HG02943 (cell line): ENCODE measurements at regions not wholly inside any gene's neighbourhood (a gene's known extent, or its start where the extent isn't known, plus 50 kb on each side); places are given as distances from the start of the nearest gene placed in this dataset.

Experiments
- ATAC-seq: cut with Tn5 transposase; IDR thresholded peaks from one replicate; pipeline ENCODE4 v1.9.1; 2021; ENCODE audit warnings: mild to moderate bottlenecking, low read depth, moderate library complexity; ENCODE audit not compliant: unreplicated experiment

DNA sequence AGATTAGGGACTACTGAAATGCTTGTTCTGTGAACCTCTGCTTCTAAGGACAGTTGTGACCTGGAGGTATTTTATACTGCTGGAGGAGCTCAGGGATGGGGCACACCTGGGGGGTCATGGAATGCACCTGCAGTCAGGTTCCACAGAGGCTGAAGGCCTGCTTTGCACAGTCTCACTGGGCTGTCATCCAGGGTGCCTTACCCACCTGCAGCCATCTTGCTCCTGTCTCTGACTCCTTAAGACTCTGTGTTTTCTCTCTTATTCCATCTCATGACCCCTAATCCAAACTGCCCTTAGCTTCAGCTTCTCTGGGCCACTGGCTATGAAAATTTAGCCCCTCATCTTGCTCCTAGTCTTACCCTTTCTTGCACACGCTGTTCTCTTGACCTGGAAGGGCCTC lies 127.0 kb upstream of the SNX19 start:
- no peak for ATAC-seq

DNA sequence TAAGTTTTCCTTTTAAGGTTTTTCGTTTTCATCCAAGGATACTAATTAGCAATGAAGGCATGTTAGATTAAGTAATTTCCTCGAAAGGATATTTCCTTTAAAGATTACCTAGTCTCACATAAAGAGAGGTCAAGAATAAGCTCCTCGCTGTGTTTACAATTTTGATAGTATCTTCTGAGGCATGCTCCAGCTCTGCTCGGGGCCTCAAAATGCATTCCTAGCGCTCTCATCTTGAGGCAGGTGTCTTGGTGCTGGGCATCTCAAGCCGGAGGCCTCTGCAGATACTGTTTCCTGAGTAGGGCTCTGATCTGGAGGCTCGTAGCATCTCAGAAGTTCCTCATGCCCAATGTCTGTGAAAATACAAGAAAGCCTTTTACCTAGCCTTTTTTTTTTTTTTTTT lies 128.6 kb upstream of the SNX19 start:
- ATAC-seq, result no peak

DNA sequence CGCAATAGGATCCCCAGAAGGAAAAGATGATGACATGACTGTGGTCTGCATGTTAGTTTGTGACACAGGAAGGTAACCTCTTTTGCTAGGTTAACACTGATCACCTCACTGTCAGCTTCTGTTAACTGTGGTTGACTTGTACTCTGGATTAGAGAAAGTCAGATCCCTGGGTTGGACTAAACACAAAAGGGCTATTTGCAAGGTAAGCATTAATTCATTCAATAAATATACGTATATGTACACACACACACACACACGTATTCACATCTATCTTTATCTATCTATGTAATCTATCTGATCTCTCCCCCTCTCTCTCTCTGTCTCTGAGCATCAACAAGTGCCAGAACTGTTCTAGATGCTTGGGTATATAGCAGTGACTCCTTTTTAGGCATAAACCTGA lies 136.1 kb upstream of the SNX19 start:
- ATAC-seq, result no peak

DNA sequence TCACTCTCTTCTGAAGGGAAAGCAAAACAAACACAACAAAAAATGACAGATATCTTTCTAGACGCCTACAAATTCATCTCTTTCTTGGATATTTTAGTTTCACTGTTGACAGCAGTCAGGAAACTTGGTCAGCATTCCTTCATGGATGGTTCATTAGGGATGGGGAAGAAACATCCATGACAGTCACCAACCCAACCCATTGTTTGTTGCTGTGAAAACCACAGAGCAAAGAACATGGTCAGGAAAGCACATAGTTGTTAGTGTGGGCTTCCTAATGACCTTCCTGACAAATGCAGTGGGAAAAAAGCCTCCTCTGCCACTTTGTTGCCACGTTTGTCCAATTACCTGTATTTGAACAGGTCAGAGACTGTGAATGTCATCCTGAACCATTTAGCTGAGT lies 139.8 kb upstream of the SNX19 start:
- no peak for ATAC-seq

DNA sequence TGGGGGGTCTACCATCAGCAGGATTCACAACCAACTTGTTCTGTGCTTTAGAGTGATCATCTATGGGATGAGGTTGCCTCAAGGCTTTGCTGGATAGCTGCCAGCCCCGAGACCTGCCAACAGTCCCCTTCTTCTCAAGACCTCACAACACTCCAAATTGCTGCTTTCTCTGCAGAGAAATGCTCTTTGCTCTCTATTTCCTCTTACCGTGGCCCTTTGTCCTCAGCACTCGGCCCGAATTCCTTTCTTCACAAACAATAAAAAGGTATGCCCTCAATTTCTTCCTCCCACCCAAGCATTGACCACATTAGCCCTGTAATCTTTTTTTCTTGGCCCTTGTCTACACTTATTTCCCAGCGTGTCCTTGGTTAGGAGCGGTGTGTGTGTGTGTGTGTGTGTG lies 147.4 kb upstream of the SNX19 start:
- no peak for ATAC-seq

DNA sequence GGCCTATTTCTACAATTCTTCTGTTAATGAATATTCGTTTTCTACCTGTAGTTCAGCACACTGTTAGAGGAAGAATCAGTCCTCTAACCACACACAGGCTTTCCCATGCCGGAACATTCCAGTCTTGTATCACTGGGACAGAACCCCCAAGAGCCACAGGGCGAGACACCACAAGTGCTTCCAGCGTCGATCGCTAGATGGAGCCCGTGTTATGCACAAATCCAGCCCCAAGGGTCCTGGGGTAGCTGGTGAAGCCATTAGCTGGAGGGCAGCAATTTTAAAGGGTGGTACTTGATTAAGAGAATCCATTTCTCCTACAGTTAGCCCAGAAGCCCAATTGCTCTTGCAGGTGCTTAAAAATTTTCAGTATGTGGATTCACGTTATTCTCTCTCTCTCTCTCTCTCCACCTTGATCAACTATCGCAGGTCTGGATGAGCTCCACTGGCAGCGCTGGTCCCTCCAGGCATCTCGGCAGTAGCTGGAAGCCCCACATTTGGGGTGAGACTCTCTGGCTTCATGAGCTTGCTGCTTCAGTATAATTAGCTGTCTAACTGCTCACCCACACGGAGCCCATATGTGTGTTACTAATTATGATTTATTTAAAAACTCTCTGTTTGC lies 148.2 kb upstream of the SNX19 start:
- ATAC-seq, result peak; percentile 64

DNA sequence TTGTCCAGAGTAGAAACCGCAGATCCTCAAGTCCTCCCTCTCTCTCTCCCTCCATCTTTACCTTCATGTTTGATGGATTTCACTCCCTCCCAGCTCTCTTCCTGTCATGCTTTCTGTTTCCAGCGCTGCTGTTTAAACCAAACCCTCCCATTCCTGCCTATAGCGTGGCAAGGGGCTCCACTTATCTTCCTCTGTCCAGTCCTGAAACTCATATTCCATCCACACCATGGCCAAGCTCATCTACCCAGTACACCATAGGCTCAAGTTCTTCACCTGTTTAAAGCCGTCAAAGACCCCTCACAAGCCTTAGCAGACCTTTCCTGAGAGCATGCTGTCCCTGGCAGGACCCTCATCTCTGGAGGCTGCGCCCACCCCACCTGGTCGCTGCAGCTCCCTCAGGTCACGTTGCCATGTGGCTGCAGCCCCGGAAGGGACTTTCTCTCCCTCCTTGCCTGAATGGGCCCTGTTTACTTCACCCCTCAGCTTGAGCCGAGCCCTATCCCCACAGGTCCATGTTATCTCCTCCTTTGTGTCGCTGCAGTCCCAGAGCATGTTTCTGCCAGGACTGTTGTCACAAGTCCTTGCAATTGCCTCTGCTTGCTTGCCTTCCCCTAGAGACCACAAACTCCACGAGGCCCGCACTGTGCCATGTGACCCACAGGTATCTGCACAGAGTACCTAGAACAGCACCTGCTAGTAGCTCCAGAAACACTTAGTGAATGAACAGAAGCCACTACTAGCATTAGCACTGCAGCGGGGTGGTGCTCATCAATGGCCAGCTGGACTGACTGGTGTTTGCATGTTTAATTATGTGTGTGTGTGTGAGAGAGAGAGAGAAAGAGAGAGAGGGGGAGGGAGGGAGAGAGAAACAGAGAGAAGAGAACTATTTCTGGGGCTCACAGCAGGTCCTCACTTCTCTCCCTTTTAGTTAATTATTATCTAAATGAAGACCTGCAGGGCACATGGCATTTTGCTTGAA lies 149.4 kb upstream of the SNX19 start:
- ATAC-seq, result no peak

DNA sequence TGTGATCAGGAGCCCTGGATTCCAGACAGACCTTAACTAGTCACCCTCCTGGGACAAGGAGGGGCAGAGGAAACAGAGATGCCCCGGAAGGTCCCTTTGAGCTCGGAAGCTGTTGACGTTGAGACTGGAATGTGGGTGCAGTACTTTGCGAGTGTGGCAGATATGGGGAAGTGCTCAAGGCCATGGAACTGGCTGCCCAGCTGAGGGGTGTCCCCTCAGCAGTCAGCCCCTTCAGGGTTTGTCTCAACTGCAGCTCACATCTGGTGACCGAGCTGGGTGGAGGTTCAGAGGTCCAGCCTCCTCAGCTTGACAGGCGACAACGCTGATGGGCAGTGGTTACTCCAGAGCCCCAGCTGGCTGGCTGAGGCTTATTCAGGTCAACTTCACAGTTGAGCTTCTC lies 150.3 kb upstream of the SNX19 start:
- no peak for ATAC-seq

DNA sequence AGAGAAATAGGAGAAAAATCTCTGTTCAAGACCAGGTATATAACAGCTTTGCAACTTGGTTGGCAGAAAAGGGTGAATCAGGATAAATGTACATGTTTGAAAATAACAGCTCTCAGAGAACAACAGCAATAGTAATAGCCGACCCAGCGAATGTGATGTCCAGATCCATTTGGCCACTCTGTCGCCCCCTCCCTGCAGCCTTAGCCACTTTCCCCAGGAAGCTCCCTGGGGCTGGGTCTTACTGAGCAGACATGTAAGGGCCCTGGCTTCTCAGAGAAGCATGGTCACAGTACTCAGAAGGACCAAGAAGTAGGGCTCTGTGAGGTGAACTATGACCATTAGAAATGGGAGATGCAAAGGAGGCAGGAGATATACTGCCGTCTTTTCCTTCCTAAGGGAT lies 154.1 kb upstream of the SNX19 start:
- no peak for ATAC-seq

DNA sequence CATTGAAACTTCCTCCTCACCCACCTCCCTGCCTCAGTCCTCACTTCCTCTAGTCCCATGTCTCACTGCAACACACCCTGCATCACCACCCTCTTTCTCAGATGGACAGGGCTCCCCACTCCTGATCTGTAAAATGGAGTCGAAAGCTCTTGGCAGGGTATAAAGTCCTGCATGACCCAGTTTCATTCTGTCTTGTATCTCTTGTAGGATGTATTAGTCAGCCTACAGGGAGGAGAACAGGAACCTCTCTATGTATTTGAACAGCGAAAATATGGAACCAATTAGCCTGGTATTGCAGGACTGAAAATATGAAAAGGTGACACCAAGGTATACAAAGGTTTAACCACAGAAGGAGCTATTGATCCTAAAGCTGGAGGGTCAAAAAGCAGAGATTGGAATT lies 156.9 kb upstream of the SNX19 start:
- no peak for ATAC-seq

DNA sequence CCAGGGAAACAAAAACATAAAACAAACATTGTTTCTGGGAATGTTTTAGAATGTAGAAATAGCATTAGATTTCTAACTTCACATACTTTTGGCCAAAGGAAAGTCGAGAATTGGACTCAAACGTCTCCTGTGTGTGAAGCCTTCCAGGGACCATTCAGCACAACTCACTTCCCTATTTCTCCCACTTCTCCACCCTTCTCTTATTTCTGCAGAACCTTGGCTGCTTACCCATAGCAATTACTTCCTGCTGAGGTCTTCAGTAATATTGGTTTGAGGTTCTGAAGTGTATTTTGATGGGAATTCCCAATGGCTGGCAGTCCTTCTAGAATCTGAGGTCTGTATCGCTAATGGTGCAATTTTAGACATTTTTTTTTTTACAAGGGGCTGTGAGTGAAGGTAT lies 158.3 kb upstream of the SNX19 start:
- no peak for ATAC-seq

DNA sequence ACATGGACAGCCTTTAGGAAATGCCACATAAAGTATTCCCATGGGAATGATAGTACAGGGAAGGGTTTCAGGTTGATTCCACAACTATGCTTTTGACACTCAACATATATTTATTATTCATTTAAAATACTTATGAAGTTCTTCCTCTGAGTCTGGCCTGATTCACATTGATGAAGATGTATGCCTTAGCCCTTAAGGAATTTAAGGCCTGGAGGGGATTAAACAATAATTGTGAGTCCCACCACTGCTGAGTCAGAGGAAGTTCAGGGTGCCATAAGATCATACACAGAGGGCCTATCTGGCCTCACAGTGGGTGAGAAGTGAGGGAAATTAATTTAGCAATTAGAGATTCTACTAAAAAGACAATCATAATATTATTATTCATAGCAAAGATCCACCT lies 161.1 kb upstream of the SNX19 start:
- ATAC-seq, result no peak

DNA sequence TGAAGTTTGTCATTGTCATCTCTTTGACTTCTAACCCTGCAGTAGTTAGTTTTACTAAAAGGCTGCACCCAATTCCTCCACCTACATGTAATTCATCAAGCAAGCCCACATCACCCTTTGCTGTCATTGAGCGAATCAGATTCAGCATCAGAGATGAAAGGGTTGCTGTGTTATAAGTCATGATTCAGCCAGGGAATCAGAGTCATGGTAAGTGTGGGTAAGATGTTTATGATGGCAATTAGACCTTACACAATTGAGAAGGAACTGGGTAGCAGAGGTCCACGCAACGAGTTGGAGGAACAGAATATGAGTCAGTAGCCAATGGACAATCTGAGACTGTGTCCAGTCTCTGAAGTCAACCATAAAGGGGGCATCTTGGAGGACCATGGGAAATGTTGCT lies 162.8 kb upstream of the SNX19 start:
- ATAC-seq, result no peak

DNA sequence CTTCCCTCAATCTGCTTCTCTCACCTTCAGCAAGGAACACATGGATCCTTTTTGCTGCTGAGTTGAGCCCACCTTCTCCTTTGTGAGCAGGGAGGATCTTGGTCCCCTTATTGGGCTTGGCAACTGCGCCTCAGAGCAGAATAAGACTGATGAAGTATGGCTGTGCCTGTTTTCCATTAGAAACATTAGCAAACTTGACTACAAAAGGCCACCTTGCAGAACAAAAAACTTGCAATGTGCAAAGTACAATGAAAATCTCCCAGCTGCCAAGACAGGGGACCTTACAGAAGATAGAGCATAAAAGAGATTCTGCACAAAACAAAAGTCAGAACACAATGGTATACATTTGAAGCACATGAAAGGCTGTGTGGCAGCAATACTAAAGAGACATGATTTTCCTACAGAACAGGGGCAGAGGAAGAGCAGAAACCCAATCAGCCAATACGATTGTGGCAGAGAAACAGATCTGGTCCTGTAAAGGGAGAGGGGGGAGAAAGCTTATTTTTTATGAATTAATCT lies 173.5 kb upstream of the SNX19 start:
- ATAC-seq, result no peak

DNA sequence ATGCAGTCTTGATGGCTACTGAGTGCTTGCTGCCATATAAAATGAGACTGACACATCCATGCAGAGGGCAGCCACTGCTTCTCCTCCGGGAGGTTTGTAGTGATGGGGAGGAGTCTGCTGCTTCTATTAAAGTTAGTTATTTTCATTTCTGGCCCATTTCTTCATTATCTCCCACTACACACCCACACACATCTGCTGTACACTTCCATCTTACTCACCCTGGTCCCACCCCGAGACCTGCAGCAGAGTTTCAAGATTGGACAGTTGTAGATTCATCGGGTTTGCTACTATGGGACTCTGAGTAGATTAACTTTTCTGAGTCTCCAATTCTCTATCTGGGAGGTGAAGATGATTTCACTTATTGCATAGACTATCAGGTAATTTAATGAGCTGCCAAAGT lies 176.2 kb upstream of the SNX19 start:
- no peak for ATAC-seq

DNA sequence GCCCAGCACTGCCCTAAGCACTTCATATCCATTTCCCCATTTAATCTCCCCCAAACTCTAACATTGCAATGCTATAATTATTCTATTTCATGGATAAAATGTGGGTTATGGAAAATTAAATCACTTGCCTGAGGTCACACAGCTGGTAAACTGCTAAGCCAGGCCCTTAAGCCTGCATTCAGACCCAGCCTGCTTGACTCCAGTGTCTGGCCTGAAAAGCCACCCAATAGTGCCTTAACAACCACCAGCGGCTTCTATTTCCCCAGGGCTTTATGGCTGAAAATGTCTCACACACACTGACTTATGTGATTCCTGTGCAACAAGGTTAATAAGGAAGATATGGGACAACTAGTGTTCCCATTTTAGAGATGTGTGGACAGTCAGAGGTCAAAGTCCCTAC lies 178.5 kb upstream of the SNX19 start:
- ATAC-seq, result no peak

DNA sequence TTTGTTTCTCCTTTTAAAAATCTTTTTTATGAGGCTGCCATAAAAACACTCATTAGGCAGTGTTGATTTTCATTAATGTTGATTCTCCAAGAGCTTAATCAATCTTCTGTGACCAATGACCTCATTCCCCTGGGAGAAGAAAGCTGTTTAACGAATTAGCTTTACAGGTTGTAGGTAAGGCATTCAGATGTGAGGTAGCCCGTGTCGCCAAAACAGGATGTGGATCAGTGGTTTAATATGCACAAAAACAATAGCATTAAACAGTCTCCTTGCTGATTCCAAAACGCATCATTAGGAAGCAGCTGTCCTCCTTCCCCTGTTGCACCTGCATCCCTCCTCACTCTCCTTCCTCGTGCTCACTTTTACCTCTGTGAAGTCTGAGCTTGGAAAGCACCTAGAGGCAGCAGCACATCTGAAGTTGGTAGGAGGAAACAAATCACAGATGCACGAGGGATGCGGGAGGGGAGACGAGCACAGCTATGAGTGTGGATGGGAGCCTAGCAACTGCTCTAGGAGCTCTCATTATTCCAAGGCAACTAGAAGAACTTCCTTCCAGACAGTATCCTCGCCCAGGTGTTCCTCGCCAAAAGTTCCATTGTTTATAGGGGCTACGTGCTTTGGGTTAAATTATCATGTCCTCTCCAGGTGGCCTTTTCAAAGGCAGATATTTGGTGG lies 179.4 kb upstream of the SNX19 start:
- ATAC-seq, result no peak

DNA sequence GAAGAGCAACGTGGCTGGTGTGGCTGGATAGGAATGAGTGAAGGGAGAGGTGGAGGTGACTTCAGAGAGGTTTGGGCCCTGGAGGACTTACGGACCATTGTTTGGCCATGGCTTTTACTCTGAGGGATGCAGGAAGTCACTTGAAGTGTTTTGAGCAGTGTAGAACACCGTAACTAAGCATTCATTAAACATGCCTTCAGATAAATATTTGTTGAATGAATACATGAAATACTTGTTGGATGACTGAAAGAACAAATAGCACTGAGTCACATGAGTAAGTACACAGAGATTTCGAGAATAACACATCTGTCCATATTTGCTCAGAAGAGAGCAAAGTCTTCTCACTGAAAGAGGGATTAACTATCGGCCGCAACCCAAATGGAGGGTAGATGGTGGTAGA lies 182.7 kb upstream of the SNX19 start:
- no peak for ATAC-seq

DNA sequence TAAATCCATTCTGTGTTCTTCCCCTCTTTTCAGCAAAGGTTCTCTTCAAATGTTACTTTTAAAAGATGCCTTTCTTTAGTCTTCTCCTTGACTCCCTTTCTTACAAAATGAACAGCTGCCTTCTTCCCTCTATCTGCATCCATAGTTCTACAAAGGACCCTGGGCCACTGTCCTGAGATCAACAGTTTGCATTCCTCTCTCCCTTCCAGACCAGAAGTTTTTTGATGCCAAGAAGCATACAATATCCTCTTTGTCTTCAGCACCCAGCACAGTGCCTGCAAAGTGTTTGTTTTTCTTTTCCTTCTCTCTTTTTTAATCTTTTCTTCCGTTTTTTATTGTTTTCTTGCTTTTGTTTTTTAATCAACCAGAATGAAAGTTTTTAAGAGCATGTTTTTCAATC lies 183.5 kb upstream of the SNX19 start:
- no peak for ATAC-seq

DNA sequence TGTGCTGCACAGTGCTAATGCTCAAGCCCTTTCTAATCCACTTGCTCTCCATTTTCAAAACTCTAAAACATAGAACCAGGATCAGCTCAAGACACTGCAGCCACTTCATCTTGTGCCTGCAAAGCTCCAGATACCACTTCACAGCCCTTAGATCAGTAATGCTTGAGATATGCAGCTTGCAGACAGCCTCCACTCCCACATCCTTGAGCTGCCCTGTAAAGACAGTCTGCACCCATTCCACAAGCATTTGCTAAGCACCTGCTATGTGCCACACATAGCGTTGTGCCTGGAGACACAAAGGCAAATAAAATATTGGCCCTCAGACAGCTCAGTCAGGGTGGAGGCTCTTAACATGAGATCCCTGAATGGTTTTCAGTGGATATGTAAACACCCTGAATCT lies 192.5 kb upstream of the SNX19 start:
- no peak for ATAC-seq

DNA sequence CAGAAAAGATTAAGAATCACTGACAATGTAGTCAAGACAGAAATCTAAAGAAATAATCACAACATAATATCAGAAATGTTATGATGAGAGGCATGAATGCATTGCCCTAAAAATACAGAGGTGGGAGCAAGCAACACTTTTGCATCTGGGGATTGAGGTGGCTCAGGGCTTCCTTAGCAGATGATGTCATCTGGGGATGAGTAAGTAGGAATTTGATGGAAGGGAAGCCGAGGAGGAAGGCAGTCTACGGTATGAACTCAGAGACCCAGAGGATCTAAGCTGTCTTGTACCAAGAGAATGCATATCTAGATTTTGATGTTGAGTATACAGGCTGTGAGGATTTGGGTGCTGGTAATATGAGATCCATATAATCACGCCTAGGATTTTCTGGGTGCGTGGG lies 193.0 kb upstream of the SNX19 start:
- no peak for ATAC-seq
